ENCODE measurements at regions not wholly inside any gene's neighbourhood (a gene's known extent, or its start where the extent isn't known, plus 50 kb on each side); places are given as distances from the start of the nearest gene placed in this dataset.

- Histone ChIP-seq H3K9me2 (ENCODE audit: insufficient read depth) (no peaks in the 10 kb centered on the region), H3K27ac (ENCODE audit: low read depth, low read length) (no peak overlapping the region), H3K4me1 (ENCODE audit: control insufficient read depth in 1 of 2, insufficient read depth in 2 of 2, low read length in 2 of 2) (peaks cover 0 to 4% of the 10 kb centered on the region in 2 experiments; a peak in 1 of 4 replicates), H3K9ac (ENCODE audit: low read length) (no peak overlapping the region), H3K36me3 (ENCODE audit: control insufficient read depth in 1 of 2, insufficient read depth in 2 of 2, low read length in 2 of 2) (no peaks in the 10 kb centered on the region), H3K4me2 (ENCODE audit: low read length) (no peak overlapping the region), H4K20me1 (ENCODE audit: insufficient read depth) (no peaks in the 10 kb centered on the region), H3K9me3 (ENCODE audit: control insufficient read depth in 1 of 2, insufficient read depth in 1 of 2, low read depth in 1 of 2, low read length in 2 of 2) (no peaks in the 10 kb centered on the region), H3K4me3 (replicated peaks in 1 of 2; ENCODE audit: low read depth in 1 of 2, low read length in 2 of 2) (no peak overlapping the region), H3K27me3 (ENCODE audit: insufficient read depth, low read length) (no peaks in the 10 kb centered on the region), H2AFZ (ENCODE audit: low read depth, low read length, poor library complexity, severe bottlenecking) (no peak overlapping the region), H3K79me2 (ENCODE audit: insufficient read depth, low read length) (no peaks in the 10 kb centered on the region)
- BruUV-seq (replicated peaks), result no TSS peak
- RAD21 ChIA-PET (ENCODE audit: low non-redundant PET in 1 of 2, low total read pairs in 2 of 2, uncharacterized antibody in 2 of 2, unreplicated experiment in 2 of 2), result no interaction called here
- POLR2A ChIA-PET, result no interaction called here
- TF ChIP-seq MAX (IDR thresholded peaks at IDR 0.05), result no peak
- no peak for TF ChIP-seq CEBPB (IDR thresholded peaks at IDR 0.05; ENCODE audit: low read depth)
- TF ChIP-seq ATF3 (IDR thresholded peaks at IDR 0.05), result no peak
- no peak for TF ChIP-seq EZH2 (IDR thresholded peaks at IDR 0.05)
- no peak for TF ChIP-seq EZH2phosphoT487 (IDR thresholded peaks at IDR 0.05; ENCODE audit: borderline replicate concordance)
- TF ChIP-seq ELF1 (IDR thresholded peaks at IDR 0.05; ENCODE audit: borderline replicate concordance, low read depth), result no peak
- TF ChIP-seq FOSL1 (IDR thresholded peaks at IDR 0.05; ENCODE audit: low read depth), result no peak
- no peak for TF ChIP-seq POLR2AphosphoS5 (IDR thresholded peaks at IDR 0.05; ENCODE audit: low read depth, low read length)
- TF ChIP-seq CBX3 (IDR thresholded peaks at IDR 0.05; ENCODE audit: low read depth), result no peak
- TF ChIP-seq ZFX (IDR thresholded peaks at IDR 0.05), result no peak
- TF ChIP-seq SRF (IDR thresholded peaks at IDR 0.05; ENCODE audit: low read depth), result no peak
- TF ChIP-seq ZNF274 (IDR thresholded peaks at IDR 0.05; ENCODE audit: low read depth, low read length), result no peak
- no peak for TF ChIP-seq SP1 (IDR thresholded peaks at IDR 0.05; ENCODE audit: low read depth)
- no peak for TF ChIP-seq JUND (IDR thresholded peaks at IDR 0.05)
- TF ChIP-seq TCF7L2 (IDR thresholded peaks at IDR 0.05; ENCODE audit: borderline replicate concordance, extremely low read depth, insufficient read depth, insufficient read length), result no peak
- TF ChIP-seq EGR1 (IDR thresholded peaks at IDR 0.05; ENCODE audit: low read depth), result no peak
- no peak for TF ChIP-seq SIN3A (IDR thresholded peaks at IDR 0.05; ENCODE audit: low read depth)
- ATAC-seq, result no peak
- no peak for DNase-seq (ENCODE audit: low read depth, low spot score)
- intact Hi-C loops (cut with micrococcal nuclease), result loop anchor here (10.0 kb wide), 2 partner anchors 665 to 1165 kb away; partner anchors contain the start of gene LYPD1
- CTCF ChIA-PET, result no interaction called here
These were observed 271.4 kb upstream of the NCKAP5 start for GRCh38 chr2:133839677-133840076.
